Esophagus squamous epithelium (tissue), 5 donors: ENCODE measurements at regions not wholly inside any gene's neighbourhood (a gene's known extent, or its start where the extent isn't known, plus 50 kb on each side); places are given as distances from the start of the nearest gene placed in this dataset.
"Not testable (repeated sequence)": the region's sequence is repeated elsewhere in the genome, so short reads cannot be mapped to it uniquely, and the experiment has no call there.

Source experiments
- DNase-seq: peaks from one replicate; lab custom pipeline; 2025; lab: John Stamatoyannopoulos, UW
- H3K27ac ChIP-seq, 4 donors: fragments of 200-600 bp; sonication (generic); one replicate each; pipeline ENCODE4 v1.5.1; 2016 to 2019; ENCODE audit warnings: mild to moderate bottlenecking in 1 of 4
- H3K27me3 ChIP-seq, 4 donors: fragments of 200-600 bp; sonication (generic); 1 replicate in 3 of 4; 2 replicates in 1 of 4; pipeline versions ENCODE4 v1.5.1 to v1.6.0; 2017 to 2021; ENCODE audit warnings: antibody characterized with exemption in 1 of 4
- H3K36me3 ChIP-seq, 3 donors: fragments of 200-600 bp; sonication (generic); one replicate each; pipeline ENCODE4 v1.5.1; 2016 to 2019
- H3K4me1 ChIP-seq, 3 donors: fragments of 200-600 bp; sonication (generic); one replicate each; pipeline ENCODE4 v1.5.1; 2017 to 2019
- H3K4me3 ChIP-seq, 4 donors: fragments of 200-600 bp; sonication (generic); 1 replicate in 3 of 4; 2 replicates in 1 of 4; pipeline ENCODE4 v1.5.1; 2016 to 2019; ENCODE audit warnings: mild to moderate bottlenecking in 2 of 4, moderate library complexity in 1 of 4
- H3K9me3 ChIP-seq, 3 donors: fragments of 200-600 bp; sonication (generic); one replicate each; pipeline ENCODE4 v1.5.1; 2016 to 2019
- POLR2A ChIP-seq, 4 donors: fragments of 450-650 bp; IDR thresholded peaks; one replicate each; pipeline ENCODE4 v1.6.1; 2017; ENCODE audit warnings: antibody characterized with exemption in 4 of 4, mild to moderate bottlenecking in 4 of 4, moderate library complexity in 3 of 4
- WGBS, 2 donors: methylation state at CpG; one replicate each; pipeline ENCODE4 v1.1.5; 2018; 5-methylcytosine and 5-hydroxymethylcytosine counted together
- intact Hi-C: fragments of 100-400 bp; cut with DNase I; formaldehyde crosslinking; loops from one replicate; pipeline ENCODE4 v1.15.0; 2022
- TF ChIP-seq, protein P1 (sequence below), 6 experiments: fragments of 450-650 bp in 4 of 6; fragments of 200-600 bp in 2 of 6; sonication (generic) in 2 of 6; IDR thresholded peaks; one replicate each; pipeline ENCODE4 v1.5.1; 2016 to 2019; ENCODE audit warnings: antibody characterized with exemption in 6 of 6, mild to moderate bottlenecking in 4 of 6, moderate library complexity in 4 of 6
- donor health status: DM: yes; HTN: yes; CAD: no.

DNA sequence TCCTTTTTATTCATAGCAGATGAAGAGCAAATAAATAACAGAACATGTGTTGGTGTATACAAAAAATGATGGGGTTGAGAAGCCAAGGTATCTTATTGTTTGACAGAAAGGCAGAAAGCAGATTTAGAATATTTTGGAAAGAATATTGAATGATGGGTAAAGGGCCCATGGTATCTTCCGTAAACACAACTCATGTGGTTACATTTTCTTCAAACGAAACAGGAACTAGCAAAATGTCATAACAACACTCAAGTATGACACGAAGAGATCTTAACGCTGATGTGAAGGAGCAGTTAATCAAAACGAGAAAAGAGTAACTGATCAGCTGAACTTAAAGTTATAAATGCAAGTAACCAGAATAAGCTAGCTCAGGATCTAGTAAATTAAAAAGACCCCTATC lies 195.7 kb upstream of the GK2 start:
- Histone ChIP-seq H3K27me3 (no peaks in the 10 kb centered on the region), H3K4me3 (no peak overlapping the region), H3K27ac (no peak overlapping the region), H3K9me3 (no peaks in the 10 kb centered on the region), H3K4me1 (no peaks in the 10 kb centered on the region), H3K36me3 (no peaks in the 10 kb centered on the region)
- TF ChIP-seq, protein P1, sequence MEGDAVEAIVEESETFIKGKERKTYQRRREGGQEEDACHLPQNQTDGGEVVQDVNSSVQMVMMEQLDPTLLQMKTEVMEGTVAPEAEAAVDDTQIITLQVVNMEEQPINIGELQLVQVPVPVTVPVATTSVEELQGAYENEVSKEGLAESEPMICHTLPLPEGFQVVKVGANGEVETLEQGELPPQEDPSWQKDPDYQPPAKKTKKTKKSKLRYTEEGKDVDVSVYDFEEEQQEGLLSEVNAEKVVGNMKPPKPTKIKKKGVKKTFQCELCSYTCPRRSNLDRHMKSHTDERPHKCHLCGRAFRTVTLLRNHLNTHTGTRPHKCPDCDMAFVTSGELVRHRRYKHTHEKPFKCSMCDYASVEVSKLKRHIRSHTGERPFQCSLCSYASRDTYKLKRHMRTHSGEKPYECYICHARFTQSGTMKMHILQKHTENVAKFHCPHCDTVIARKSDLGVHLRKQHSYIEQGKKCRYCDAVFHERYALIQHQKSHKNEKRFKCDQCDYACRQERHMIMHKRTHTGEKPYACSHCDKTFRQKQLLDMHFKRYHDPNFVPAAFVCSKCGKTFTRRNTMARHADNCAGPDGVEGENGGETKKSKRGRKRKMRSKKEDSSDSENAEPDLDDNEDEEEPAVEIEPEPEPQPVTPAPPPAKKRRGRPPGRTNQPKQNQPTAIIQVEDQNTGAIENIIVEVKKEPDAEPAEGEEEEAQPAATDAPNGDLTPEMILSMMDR (IDR thresholded peaks at IDR 0.05), result no peak
- no peak for TF ChIP-seq POLR2A (IDR thresholded peaks at IDR 0.05)
- WGBS, 2 donors, result 40 to 61% methylated on average over 5 of the region's 5 CpGs
- intact Hi-C loops, result no loop called here
- no peak for DNase-seq

DNA sequence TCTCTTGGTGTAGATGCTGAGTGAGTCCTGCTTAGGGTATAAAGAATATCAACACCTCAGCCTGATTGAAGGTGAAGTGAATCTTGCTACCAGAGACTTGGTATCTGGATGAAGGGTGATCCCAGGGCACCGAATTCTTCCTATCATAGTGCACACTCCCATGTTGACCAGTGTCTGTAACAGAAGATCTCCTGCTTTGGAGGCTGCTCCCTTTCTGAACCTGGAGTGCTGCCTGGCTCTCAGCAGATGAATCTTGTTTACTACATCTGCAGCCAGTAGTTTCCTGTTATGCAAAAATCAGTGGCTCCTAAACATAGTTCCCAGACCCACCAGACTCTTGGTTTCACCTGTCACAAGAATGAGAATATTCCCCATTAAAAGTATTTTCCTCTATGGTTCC lies 191.7 kb upstream of the GK2 start:
- no peak for DNase-seq
- TF ChIP-seq POLR2A (IDR thresholded peaks at IDR 0.05), result peak in 1 of 4 donors; percentile 10
- TF ChIP-seq, protein P1 (IDR thresholded peaks at IDR 0.05), result no peak
- WGBS, 2 donors, result 90 to 100% methylated on average over 1 of the region's 1 CpG
- no peaks in the 10 kb centered on the region for H3K36me3 ChIP-seq
- no peak overlapping the region for H3K4me3 ChIP-seq
- intact Hi-C loops, result no loop called here
- no peaks in the 10 kb centered on the region for H3K9me3 ChIP-seq
- H3K27ac ChIP-seq, result peak overlapping the region in 2 of 4 donors; percentile 19 to 59
- H3K4me1 ChIP-seq, result peaks cover 0 to 28% (median 10%) of the 10 kb centered on the region in 3 donors
- H3K27me3 ChIP-seq, result no peaks in the 10 kb centered on the region

DNA sequence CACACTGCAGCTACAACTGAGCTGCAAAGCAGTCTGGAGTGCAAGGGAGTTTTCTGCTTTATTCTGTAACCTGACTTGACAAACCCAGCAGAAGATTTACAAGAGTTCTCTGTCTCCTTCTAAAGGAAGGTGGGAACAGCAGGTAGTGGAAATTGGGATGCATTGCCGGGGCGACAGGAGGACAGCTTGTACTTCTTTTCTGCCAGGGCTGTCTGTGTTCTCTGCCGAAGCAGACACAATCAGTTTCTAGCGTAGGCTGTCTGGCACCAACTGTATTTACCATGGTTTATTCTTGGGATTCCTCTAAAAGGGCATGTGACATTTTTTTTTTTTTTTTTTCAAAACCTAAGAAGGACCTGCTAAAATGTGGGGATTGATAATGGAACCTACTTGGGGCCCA lies 190.8 kb upstream of the GK2 start:
- DNase-seq, result no peak
- intact Hi-C loops, result no loop called here
- Histone ChIP-seq H3K4me3 (no peak overlapping the region), H3K27me3 (no peaks in the 10 kb centered on the region), H3K27ac (peak overlapping the region in 3 of 4 donors; percentile 8 to 59 (median 52)), H3K36me3 (no peaks in the 10 kb centered on the region), H3K4me1 (peaks cover 0 to 28% (median 10%) of the 10 kb centered on the region in 3 donors), H3K9me3 (no peaks in the 10 kb centered on the region)
- TF ChIP-seq, protein P1 (IDR thresholded peaks at IDR 0.05), result no peak
- 56 to 88% methylated on average over 3 to 4 of the region's 4 CpGs for WGBS, 2 donors

DNA sequence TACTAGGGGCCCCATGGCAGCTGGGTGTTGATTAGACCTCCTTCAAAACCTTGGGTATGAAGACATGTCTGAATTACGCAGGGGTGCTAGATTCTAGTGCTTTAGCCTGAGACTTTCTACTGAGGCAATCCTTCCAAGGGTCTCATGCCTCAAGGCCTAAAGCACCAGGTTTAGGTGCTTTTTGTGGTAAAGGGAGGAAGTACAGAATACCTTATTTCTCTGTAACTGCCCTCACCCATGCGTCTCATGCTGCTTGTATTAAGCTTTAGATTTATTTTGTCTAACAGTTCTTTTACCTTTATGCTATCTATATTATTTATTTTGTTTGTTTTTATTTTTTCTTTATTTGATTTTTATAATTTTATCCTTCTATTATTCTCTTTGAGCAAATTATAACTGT lies 190.2 kb upstream of the GK2 start:
- H3K27me3 ChIP-seq, result no peaks in the 10 kb centered on the region
- intact Hi-C loops, result no loop called here
- H3K4me1 ChIP-seq, result peaks cover 0 to 32% (median 10%) of the 10 kb centered on the region in 3 donors
- WGBS, 2 donors, result 93 to 96% methylated on average over 2 of the region's 2 CpGs
- H3K4me3 ChIP-seq, result no peak overlapping the region
- H3K27ac ChIP-seq, result peak overlapping the region in 3 of 4 donors; percentile 36 to 59 (median 52)
- H3K36me3 ChIP-seq, result no peaks in the 10 kb centered on the region
- no peak for TF ChIP-seq POLR2A (IDR thresholded peaks at IDR 0.05)
- TF ChIP-seq, protein P1 (IDR thresholded peaks at IDR 0.05), result no peak
- H3K9me3 ChIP-seq, result no peaks in the 10 kb centered on the region
- no peak for DNase-seq

- no peak for TF ChIP-seq POLR2A (IDR thresholded peaks at IDR 0.05)
- TF ChIP-seq, protein P1 (IDR thresholded peaks at IDR 0.05), result no peak
- Histone ChIP-seq H3K36me3 (no peaks in the 10 kb centered on the region), H3K9me3 (no peaks in the 10 kb centered on the region), H3K27ac (peak overlapping the region in 2 of 4 donors; percentile 52 to 59), H3K4me3 (no peak overlapping the region), H3K27me3 (no peaks in the 10 kb centered on the region), H3K4me1 (peaks cover 3 to 42% (median 10%) of the 10 kb centered on the region in 3 donors)
- intact Hi-C loops, result no loop called here
- 29 to 48% methylated on average over 2 of the region's 2 CpGs for WGBS, 2 donors
- DNase-seq, result no peak
These were observed 189.2 kb upstream of the GK2 start for GRCh38 chr4:79597266-79597665.

- H3K27me3 ChIP-seq, H3K9me3 ChIP-seq, intact Hi-C loops, H3K27ac ChIP-seq, H3K36me3 ChIP-seq, H3K4me3 ChIP-seq, DNase-seq: not testable (repeated sequence)
- WGBS, 2 donors, result 34 to 59% methylated on average over 6 of the region's 6 CpGs
- peaks cover 3 to 43% (median 5%) of the 10 kb centered on the region in 3 donors for H3K4me1 ChIP-seq
These were observed 184.2 kb upstream of the GK2 start for GRCh38 chr4:79592218-79592617.
